Esophagus muscularis mucosa (tissue), 4 donors: ENCODE measurements at regions not wholly inside any gene's neighbourhood (a gene's known extent, or its start where the extent isn't known, plus 50 kb on each side); places are given as distances from the start of the nearest gene placed in this dataset.
"Not testable (repeated sequence)": the region's sequence is repeated elsewhere in the genome, so short reads cannot be mapped to it uniquely, and the experiment has no call there.

ENCODE experiments used
- EP300 ChIP-seq: sonication (generic); formaldehyde crosslinking; IDR thresholded peaks from one replicate; pipeline ENCODE4 v1.6.1; 2017; ENCODE audit warnings: antibody characterized with exemption
- POLR2A ChIP-seq: fragments of 450-650 bp; IDR thresholded peaks from one replicate; pipeline ENCODE4 v1.6.1; 2017; ENCODE audit warnings: antibody characterized with exemption, moderate library complexity, mild to moderate bottlenecking, low read depth
- POLR2AphosphoS5 ChIP-seq, 2 donors: sonication (generic); formaldehyde crosslinking; IDR thresholded peaks; one replicate each; pipeline ENCODE4 v1.6.1; 2017; ENCODE audit warnings: antibody characterized with exemption in 2 of 2
- TF ChIP-seq, protein P1 (sequence below), 3 experiments: fragments of 200-600 bp in 2 of 3; fragments of 450-650 bp in 1 of 3; sonication (generic) in 2 of 3; IDR thresholded peaks; one replicate each; pipeline ENCODE4 v1.5.1; 2017 to 2019; ENCODE audit warnings: antibody characterized with exemption in 3 of 3, mild to moderate bottlenecking in 2 of 3, moderate library complexity in 1 of 3

DNA sequence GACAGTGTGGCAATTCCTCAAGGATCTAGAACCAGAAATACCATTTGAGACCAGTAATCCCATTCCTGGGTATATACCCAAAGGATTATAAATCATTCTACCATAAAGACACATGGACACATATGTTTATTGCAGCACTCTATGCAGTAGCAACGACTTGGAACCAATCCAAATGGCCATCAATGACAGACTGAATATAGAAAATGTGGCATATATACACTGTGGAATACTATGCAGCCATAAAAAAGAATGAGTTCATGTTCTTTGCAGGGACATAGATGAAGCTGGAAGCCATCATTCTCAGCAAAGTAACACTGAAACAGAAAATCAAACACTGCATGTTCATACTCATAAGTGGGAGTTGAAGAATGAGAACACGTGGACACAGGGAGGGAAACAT lies 91.7 kb downstream of the VPREB1 start:
- TF ChIP-seq, protein P1, sequence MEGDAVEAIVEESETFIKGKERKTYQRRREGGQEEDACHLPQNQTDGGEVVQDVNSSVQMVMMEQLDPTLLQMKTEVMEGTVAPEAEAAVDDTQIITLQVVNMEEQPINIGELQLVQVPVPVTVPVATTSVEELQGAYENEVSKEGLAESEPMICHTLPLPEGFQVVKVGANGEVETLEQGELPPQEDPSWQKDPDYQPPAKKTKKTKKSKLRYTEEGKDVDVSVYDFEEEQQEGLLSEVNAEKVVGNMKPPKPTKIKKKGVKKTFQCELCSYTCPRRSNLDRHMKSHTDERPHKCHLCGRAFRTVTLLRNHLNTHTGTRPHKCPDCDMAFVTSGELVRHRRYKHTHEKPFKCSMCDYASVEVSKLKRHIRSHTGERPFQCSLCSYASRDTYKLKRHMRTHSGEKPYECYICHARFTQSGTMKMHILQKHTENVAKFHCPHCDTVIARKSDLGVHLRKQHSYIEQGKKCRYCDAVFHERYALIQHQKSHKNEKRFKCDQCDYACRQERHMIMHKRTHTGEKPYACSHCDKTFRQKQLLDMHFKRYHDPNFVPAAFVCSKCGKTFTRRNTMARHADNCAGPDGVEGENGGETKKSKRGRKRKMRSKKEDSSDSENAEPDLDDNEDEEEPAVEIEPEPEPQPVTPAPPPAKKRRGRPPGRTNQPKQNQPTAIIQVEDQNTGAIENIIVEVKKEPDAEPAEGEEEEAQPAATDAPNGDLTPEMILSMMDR (IDR thresholded peaks at IDR 0.05), result not testable (repeated sequence)
- not testable (repeated sequence) for TF ChIP-seq POLR2A; POLR2AphosphoS5 (IDR thresholded peaks at IDR 0.05); EP300
